SU-DHL-6 (cell line): ENCODE measurements at regions not wholly inside any gene's neighbourhood (a gene's known extent, or its start where the extent isn't known, plus 50 kb on each side); places are given as distances from the start of the nearest gene placed in this dataset.

ENCODE experiments used
- H2AFZ ChIP-seq: fragments of 200-600 bp; sonication (generic); 2 replicates; pipeline ENCODE4 v1.6.1; 2014; ENCODE audit warnings: low read depth, mild to moderate bottlenecking, moderate library complexity, mixed read lengths, antibody characterized with exemption, low read length; ENCODE audit not compliant: severe bottlenecking
- H3F3A ChIP-seq: fragments of 200-600 bp; shearing (Covaris generic); 2 replicates; pipeline ENCODE4 v1.6.0; 2016; ENCODE audit warnings: antibody characterized with exemption, mild to moderate bottlenecking; ENCODE audit not compliant: insufficient read depth
- H3K27ac ChIP-seq: fragments of 200-600 bp; sonication (generic); 2 replicates; pipeline ENCODE4 v1.5.1; 2016; ENCODE audit warnings: low read depth, mild to moderate bottlenecking, low read length, moderate library complexity, mixed read lengths
- H3K27me3 ChIP-seq: fragments of 200-600 bp; sonication (generic), shearing (Covaris generic); 2 replicates; pipeline ENCODE4 v1.6.0; 2014; ENCODE audit warnings: mild to moderate bottlenecking, low read length
- H3K36me3 ChIP-seq: fragments of 200-600 bp; sonication (generic); 2 replicates; pipeline ENCODE4 v1.6.1; 2014; ENCODE audit warnings: mild to moderate bottlenecking, low read length, mixed read lengths
- H3K4me2 ChIP-seq: fragments of 300-600, 200-600 bp; shearing (Covaris generic), sonication (generic); 2 replicates; pipeline ENCODE4 v1.6.0; 2014; ENCODE audit warnings: low read length, low read depth, mild to moderate bottlenecking; ENCODE audit not compliant: poor library complexity, severe bottlenecking
- H3K4me3 ChIP-seq: fragments of 200-600 bp; sonication (generic); 2 replicates; pipeline ENCODE4 v1.5.1; 2014; ENCODE audit warnings: antibody characterized with exemption, low read length, mild to moderate bottlenecking, mixed read lengths; ENCODE audit not compliant: insufficient read depth, poor library complexity, severe bottlenecking
- H3K79me2 ChIP-seq: fragments of 200-600 bp; sonication (generic); 2 replicates; pipeline ENCODE4 v1.6.1; 2014; ENCODE audit warnings: mild to moderate bottlenecking, low read length, moderate library complexity; ENCODE audit not compliant: insufficient read depth
- H3K9ac ChIP-seq: fragments of 200-600 bp; sonication (generic); 2 replicates; pipeline ENCODE4 v1.7.0; 2014; ENCODE audit warnings: mild to moderate bottlenecking, low read length
- H3K9me2 ChIP-seq: fragments of 200-600 bp; sonication (generic); replicated peaks from 2 replicates; pipeline ENCODE4 v1.6.1; 2014; ENCODE audit warnings: low read length; ENCODE audit not compliant: insufficient read depth
- H3K9me3 ChIP-seq: fragments of 200-600 bp; sonication (generic); 2 replicates; pipeline ENCODE4 v1.6.1; 2014; ENCODE audit warnings: low read length, mixed read lengths; ENCODE audit not compliant: insufficient read depth
- H4K20me1 ChIP-seq: fragments of 200-600 bp; sonication (generic); 2 replicates; pipeline ENCODE4 v1.6.1; 2014; ENCODE audit warnings: low read depth, mild to moderate bottlenecking, antibody characterized with exemption, low read length, moderate library complexity, mixed read lengths
- EZH2phosphoT487 ChIP-seq: fragments of 200-600 bp; sonication (generic), shearing (Covaris generic); conservative IDR thresholded peaks from 2 replicates; pipeline ENCODE4 v1.6.1; 2018; ENCODE audit warnings: mild to moderate bottlenecking, antibody characterized with exemption, low read length, moderate library complexity, mixed read lengths
- TF ChIP-seq, protein P1 (sequence below): fragments of 200-600 bp; sonication (generic); IDR thresholded peaks from one replicate; pipeline ENCODE4 v1.5.1; 2017; ENCODE audit warnings: antibody characterized with exemption, mild to moderate bottlenecking, low read length, moderate library complexity; ENCODE audit not compliant: insufficient read depth, poor library complexity, severe bottlenecking

DNA sequence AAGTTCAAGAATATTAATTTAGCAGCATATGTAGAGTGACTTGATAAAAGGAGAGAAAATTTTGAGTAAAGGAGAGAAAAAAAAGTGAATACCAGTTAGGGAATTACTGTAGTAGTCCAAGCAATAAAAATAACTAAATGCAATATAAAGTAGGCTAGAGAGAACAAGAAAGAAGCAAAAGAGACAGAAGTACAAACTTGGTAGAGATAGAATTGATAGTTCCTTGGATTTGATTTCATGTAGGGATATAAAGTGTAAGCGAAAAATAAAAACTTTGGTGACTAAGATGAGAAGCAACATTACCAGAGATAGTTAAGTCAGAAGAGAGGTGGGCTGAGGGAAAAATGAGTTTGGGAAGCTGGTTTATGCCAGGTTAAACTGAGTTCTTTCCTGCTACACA, 252.4 kb downstream of the SEC23A start:
- Histone ChIP-seq H2AFZ (no peak overlapping the region), H3K27ac (no peak overlapping the region), H3F3A (no peaks in the 10 kb centered on the region), H3K9me3 (no peaks in the 10 kb centered on the region), H3K4me3 (no peak overlapping the region), H3K36me3 (no peaks in the 10 kb centered on the region), H3K4me2 (no peak overlapping the region), H4K20me1 (no peaks in the 10 kb centered on the region), H3K9me2 (no peaks in the 10 kb centered on the region), H3K79me2 (no peaks in the 10 kb centered on the region), H3K9ac (no peak overlapping the region), H3K27me3 (no peaks in the 10 kb centered on the region)
- TF ChIP-seq EZH2phosphoT487: no peak
- TF ChIP-seq, protein P1, sequence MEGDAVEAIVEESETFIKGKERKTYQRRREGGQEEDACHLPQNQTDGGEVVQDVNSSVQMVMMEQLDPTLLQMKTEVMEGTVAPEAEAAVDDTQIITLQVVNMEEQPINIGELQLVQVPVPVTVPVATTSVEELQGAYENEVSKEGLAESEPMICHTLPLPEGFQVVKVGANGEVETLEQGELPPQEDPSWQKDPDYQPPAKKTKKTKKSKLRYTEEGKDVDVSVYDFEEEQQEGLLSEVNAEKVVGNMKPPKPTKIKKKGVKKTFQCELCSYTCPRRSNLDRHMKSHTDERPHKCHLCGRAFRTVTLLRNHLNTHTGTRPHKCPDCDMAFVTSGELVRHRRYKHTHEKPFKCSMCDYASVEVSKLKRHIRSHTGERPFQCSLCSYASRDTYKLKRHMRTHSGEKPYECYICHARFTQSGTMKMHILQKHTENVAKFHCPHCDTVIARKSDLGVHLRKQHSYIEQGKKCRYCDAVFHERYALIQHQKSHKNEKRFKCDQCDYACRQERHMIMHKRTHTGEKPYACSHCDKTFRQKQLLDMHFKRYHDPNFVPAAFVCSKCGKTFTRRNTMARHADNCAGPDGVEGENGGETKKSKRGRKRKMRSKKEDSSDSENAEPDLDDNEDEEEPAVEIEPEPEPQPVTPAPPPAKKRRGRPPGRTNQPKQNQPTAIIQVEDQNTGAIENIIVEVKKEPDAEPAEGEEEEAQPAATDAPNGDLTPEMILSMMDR: no peak

DNA sequence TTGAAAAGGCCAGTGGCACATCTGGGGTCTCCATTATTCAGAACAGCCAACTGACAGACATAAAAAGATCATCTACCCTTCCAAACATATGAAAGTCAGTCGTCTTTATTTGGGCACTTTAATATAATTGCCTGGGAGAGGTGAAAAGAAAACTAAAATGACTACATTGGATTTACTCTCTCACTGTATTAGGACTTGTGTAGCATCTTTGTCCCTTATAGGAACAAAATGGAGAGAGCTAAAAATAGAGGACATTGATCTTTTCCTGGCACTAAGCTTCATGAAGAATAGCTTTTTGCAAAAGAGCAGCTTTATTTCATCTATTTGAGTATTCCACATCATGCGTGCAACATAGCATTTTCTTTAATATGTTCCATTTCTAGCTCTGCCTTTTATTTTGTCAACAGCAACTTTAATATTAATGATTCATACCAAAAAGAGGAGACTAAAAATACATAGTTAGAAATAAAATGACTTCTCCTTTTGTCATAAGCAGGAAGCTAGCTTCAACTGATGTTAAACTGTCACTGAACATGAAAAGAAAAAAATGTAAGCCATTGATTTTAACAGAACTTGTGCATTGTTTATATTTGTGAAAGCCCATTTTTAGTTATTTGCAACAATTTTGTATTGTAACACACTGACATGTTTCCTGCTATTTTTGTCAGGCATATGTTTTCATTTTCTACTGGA, 254.6 kb downstream of the SEC23A start:
- Histone ChIP-seq H3K27me3 (no peaks in the 10 kb centered on the region), H3K36me3 (no peaks in the 10 kb centered on the region), H3K27ac (no peak overlapping the region), H3K9me2 (no peaks in the 10 kb centered on the region), H4K20me1 (no peaks in the 10 kb centered on the region), H3F3A (no peaks in the 10 kb centered on the region), H3K4me2 (no peak overlapping the region), H3K4me3 (no peak overlapping the region), H3K9ac (no peak overlapping the region), H3K9me3 (no peaks in the 10 kb centered on the region), H3K79me2 (no peaks in the 10 kb centered on the region), H2AFZ (no peak overlapping the region)
- TF ChIP-seq, protein P1: no peak
- TF ChIP-seq EZH2phosphoT487: no peak

DNA sequence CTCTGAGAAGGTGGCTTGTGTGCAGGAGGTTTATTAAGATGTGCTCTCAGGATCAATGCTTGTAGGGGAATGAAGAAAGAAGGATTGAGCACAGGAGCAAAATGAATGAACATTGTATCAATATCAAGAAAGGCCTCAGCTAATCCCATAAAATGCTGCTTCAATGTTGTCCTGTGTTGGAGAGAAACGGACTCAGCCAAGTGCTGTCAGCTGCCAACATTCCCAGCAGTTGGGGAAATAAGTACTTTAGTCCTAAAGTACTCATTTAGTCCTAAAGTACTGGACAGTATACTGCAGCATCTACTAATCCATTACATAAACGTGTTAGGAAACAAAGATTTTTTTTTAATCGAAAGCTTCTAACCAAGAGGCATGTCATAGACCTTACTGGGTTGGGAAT, 255.9 kb downstream of the SEC23A start:
- H3K9ac ChIP-seq: no peak overlapping the region
- H3K27me3 ChIP-seq: no peaks in the 10 kb centered on the region
- H3K27ac ChIP-seq: no peak overlapping the region
- no peaks in the 10 kb centered on the region for H4K20me1 ChIP-seq
- H3K9me3 ChIP-seq: no peaks in the 10 kb centered on the region
- no peaks in the 10 kb centered on the region for H3F3A ChIP-seq
- H3K4me3 ChIP-seq: no peak overlapping the region
- H3K79me2 ChIP-seq: no peaks in the 10 kb centered on the region
- no peaks in the 10 kb centered on the region for H3K9me2 ChIP-seq
- no peak overlapping the region for H3K4me2 ChIP-seq
- TF ChIP-seq EZH2phosphoT487: no peak
- no peak overlapping the region for H2AFZ ChIP-seq
- no peaks in the 10 kb centered on the region for H3K36me3 ChIP-seq

DNA sequence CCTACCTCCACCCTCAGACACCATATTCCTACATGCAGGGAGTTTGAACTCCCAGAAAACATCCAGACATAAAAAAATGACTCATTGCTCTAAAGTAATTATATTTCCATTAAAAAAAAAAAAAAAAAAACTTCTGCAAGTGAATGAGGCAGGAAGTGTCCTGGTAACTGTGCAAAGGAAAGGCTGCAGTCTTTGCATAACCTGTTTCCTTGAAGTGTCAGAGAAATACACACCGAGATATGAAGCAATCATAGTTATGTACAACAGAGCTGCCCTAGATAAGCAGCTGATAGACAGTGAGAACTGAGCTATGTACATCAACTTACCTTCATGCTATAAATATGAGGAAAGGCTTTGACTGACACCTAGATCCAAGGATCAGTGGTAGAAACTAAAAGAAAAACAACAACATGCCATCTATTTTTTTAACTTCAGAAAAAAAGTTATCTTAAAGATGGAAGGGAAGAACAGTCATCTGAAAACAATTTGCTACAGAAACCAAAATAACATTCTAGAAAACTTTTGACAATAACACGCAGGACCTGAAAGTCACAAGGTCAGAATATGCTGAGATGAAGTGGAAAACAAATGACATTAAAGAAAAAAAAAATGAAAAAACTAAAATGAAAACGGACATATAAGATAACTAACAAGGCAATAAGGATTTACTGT, 263.2 kb downstream of the SEC23A start:
- Histone ChIP-seq H3K27ac (no peak overlapping the region), H3K4me3 (no peak overlapping the region)
- TF ChIP-seq EZH2phosphoT487: no peak
- TF ChIP-seq, protein P1: no peak

More for the DNA sequence above, 263.2 kb downstream of the SEC23A start:
- H3K36me3 ChIP-seq: no peaks in the 10 kb centered on the region
- H3K79me2 ChIP-seq: no peaks in the 10 kb centered on the region
- H3K9ac ChIP-seq: no peak overlapping the region
- H4K20me1 ChIP-seq: no peaks in the 10 kb centered on the region
- H3F3A ChIP-seq: no peaks in the 10 kb centered on the region
- no peak overlapping the region for H3K4me2 ChIP-seq
- no peaks in the 10 kb centered on the region for H3K27me3 ChIP-seq
- H3K9me2 ChIP-seq: no peaks in the 10 kb centered on the region
- no peaks in the 10 kb centered on the region for H3K9me3 ChIP-seq
- no peak overlapping the region for H2AFZ ChIP-seq
